NCI-H524 treated with DMSO at 0.1 percent for 48 hours (cell line): ENCODE measurements at regions not wholly inside any gene's neighbourhood (a gene's known extent, or its start where the extent isn't known, plus 50 kb on each side); places are given as distances from the start of the nearest gene placed in this dataset.

Experiments used
- DNase-seq: peaks from one replicate; lab custom pipeline; 2025; lab: John Stamatoyannopoulos, UW

GRCh38 chr3:17982211-17982880, 239.9 kb upstream of the TBC1D5 start:
- DNase-seq: no peak

- no peak for DNase-seq
Observed at GRCh38 chr3:17980863-17981262, 238.4 kb upstream of the TBC1D5 start.

GRCh38 chr3:17979911-17980310, 237.5 kb upstream of the TBC1D5 start:
- no peak for DNase-seq

DNA sequence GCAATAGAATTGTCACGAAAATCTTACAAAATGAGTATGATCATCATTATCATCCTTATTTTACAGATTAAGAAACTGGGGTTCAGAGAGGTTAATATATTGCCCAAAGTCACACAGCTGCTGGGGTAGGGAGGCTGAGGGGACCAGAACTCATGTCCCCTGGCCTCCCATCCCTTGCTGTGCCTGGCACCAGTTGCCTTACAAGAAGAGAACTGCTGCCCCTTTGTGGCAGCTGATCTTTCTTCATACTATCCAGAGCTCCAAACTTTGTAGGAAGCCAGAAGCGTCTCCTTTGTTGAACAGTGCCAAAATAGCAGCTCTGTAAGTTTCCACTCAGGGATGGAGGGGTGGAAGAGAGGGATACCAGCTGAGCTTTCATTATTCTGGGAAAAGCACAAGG, 236.8 kb upstream of the TBC1D5 start:
- DNase-seq: no peak

- DNase-seq: no peak
Observed at GRCh38 chr3:17974206-17974841, 231.9 kb upstream of the TBC1D5 start.

DNA sequence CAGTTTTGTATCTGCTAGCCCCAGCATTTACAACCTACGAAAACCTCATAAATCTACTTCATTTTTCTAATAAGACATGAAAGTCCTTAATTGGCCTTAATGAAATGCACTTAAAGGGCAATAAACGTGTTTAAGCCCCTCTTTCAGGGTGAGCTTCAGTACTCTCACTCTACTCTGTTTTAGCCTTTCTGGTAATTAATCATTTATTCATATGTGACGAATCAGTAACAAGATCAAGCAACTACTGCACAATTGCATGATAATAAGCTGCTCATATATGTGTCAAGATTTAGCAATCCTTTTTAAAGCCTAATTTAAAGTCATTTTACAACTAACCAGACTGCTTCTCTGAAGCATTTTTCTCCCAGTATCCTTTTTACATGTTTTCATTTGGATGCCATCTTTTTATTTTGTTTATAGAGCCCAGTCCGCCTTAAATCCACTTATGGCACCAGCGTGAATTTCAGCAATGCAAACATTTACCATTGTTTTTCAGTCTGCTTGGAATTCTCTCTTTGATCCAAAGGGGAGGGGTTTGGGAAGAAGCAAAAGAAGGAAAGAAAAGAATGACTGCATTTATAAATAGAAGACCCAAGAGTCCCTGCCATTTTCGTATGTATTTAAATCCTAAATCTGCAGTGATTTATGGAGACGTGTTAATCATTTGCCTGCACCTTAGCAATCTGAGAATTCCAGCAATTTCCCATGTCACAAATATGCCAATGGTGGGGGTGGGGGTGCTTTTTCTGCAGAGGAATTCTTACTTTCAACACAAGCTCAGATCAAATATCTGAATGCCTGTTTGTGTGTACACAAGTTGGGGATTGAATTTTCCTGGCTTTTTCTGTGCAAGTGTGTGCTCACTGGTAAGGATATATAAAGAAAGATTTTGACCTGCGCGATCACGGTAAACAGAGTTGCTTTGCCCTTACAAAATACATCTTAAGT, 230.8 kb upstream of the TBC1D5 start:
- no peak for DNase-seq

GRCh38 chr3:17972476-17972875, 230.0 kb upstream of the TBC1D5 start:
- DNase-seq: no peak

DNA sequence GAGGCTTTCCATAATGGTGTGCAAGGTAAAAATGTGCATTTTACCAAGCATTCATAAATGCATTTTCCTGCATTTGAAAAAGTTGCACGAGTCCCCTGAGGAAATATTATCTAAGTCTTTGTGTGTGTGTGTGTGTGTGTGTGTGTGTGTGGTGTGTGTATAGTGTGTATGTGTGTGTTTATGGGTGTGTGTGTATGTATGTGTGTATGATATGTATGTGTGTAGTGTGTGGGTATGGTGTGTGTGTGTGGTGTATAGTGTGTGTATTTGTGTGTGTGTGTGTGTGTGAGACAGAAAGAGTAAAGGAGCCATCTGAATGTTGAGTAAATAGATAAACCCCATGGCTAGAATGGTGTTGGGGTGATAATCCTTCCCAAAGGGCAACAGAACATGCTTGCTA, 229.6 kb upstream of the TBC1D5 start:
- no peak for DNase-seq

DNA sequence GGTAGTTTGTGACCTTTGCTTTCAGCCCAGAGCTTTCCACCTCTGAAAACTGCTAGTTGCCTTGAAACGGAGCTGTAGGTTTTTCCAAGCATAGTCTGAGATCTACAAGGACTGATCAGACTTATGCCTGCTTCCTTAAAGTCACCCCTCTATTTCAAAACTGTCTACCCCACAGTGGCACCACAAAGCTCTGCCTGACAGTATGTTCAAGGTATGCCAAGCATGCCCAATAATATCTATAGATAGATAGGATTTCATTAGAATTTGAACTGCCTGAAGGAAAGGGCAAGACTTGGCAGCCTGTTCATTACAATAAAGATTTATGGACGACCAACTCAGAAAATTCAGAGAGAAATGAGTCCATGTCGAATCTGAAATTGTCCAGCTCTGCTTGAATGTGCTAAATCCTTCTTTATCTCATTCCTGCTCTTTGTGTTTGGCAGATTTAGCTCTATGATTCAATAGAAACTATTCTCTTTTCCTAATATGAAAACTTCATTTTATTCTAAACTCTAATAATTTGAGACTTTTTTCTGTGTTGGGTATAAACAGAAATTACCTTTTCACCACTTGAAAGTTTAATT, 227.6 kb upstream of the TBC1D5 start:
- DNase-seq: no peak

- DNase-seq: no peak
Observed at GRCh38 chr3:17969244-17969643, 226.8 kb upstream of the TBC1D5 start.

DNA sequence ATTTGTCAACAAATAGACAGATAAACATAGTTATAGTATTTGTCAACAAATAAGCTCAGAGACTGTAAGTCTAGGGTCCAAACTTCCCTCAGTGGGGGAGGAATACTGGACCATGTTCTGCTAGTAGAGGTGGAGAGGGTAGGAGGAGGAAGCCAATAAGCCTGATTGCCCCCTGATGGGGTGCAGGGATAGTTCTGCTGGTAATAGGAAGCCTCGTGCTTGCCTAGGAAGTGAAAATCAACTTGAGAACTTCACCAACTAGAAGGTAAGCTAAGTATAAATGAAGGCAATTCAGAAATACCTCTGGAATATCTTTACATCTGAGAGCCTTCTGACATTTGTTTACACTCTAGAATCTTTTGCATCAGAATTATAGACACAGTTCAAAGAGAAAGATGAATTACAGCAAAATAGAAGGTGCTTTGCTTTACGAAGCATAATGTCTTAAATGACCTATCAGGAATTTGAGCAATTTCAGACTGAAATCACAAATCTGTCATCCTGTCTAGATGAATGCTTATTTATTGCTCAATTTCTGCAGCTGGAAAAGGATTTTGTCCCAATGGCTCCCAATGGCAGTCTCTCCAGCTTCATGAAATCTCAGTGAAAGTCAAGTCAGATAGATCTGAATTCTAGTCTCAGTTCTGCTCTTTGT, 225.6 kb upstream of the TBC1D5 start:
- DNase-seq: no peak

DNA sequence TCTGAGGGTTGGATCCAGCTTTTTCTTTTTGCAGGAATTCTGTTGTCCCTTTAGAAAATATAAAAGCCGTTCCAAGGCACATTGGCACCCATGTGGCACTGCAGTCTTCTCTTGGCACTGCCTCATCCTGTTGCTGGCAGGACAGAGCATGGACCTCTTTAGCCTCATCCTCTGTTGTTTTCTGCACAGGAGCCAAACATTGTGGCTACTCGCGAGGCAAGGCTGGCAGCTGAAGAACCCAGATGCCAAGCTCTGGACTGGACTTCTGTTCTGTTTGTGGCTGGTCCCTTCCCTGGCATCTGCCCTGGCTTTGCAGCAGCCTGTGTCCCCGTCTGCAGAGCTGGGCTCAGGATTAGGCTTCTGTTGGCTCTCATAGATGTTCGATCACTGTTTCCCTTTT, 224.7 kb upstream of the TBC1D5 start:
- DNase-seq: no peak

DNA sequence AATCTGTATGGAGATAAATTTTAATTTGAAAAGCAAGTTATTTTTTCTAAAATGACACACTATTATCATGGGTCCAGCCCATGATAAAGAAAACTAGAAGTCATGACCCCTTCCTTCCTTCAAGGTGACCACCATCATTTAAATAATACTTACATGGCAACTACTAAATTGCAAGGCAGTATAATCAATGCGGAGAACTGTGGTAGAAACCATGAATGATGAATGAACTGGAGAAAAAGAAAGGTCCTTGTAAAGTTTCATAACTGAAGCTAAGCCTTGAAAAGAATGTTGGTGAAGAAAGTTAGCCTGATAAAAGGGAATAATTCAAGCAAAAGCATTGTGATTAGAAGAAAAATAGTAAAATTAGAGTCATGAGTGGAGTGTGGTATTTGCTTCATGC, 222.9 kb upstream of the TBC1D5 start:
- no peak for DNase-seq

- DNase-seq: no peak
Observed at GRCh38 chr3:17964108-17964507, 221.7 kb upstream of the TBC1D5 start.

- DNase-seq: no peak
Observed at GRCh38 chr3:17955411-17955810, 213.0 kb upstream of the TBC1D5 start.

- DNase-seq: no peak
Observed at GRCh38 chr3:17954801-17955200, 212.4 kb upstream of the TBC1D5 start.

- DNase-seq: no peak
Observed at GRCh38 chr3:17951241-17951640, 208.8 kb upstream of the TBC1D5 start.

DNA sequence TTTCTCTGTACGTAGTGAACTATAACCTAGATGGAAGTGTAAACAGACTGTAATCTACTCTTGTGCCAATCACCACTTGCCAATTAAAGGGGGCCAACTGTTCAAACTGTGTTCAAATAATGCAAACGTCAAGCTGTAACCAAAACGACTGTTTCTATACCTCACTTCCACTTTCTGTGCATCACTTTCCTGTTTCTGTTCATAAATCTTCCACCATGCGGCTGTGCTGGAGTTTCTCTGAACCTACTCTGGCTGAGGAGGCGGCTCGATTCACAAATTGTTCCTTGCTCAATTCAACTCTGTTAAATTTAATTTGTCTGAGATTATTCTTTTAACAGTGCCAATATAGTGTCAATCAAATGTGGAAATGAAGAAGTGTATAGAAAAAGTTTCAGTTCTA, 206.7 kb upstream of the TBC1D5 start:
- no peak for DNase-seq

DNA sequence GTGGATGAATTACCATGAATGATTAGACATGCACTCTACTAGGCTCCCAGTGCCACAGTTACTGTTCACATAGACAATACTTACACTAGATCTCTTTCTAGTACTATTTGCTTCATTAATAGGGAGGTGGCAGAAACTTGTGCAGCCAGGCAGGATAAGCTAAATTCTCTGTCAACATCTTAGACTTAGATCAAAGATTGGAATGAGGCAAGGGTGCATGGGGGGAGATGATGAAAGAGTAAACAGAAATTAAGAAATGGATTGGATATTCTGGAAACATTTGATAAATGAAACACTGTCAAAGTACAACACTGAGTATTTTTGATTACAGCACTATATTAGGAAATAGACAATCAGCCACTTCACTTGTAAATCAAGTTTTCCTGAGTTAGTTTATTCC, 205.4 kb upstream of the TBC1D5 start:
- DNase-seq: no peak

DNA sequence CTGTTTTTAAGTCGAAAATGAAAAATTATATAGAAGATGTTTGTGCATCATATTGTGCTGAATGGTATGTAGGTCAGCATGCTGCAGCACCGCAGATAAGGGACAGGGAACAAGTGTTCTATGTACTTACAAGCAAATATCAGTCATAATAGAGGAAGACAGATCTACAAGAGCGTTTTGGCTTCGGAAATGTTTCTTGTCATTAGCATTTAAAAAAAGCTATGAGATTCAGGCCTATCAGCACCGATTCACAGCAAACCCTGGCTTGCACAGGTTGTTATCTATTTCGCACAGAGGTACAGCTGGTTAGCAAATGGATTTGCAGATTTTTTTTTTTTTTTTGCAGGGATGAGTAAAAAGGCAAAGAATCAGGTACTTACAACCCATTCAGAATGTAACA, 204.2 kb upstream of the TBC1D5 start:
- no peak for DNase-seq

DNA sequence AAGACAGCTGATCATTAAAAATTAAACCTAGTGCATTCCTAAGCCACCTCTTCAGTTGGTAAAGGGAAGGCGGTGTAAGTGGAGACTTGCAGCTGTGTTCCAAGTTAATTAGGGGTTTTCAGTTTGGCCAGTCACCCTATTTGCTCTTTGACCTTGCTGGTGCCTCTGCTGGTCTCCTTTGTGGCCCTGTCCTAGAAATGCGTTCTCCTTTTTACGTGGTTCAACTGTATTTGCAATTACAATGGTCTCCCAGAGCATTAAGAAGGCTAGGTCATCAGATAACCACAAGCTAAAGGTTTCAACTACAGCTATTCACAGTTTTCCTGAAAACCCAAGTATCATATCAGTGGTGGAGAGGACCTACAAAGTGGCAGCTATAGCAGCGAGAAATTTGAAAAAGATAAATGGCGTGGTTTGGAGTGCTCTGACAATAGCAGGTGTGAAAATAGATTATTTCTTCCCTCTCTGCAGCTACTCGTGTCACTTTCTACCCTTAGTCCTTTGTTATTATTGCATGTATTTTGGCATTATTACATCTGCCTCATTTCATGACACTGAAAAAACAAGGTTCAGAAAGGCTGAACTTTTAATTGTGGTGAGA, 203.5 kb upstream of the TBC1D5 start:
- no peak for DNase-seq
